ENCODE measurements at regions not wholly inside any gene's neighbourhood (a gene's known extent, or its start where the extent isn't known, plus 50 kb on each side); places are given as distances from the start of the nearest gene placed in this dataset.
"Not testable (repeated sequence)": the region's sequence is repeated elsewhere in the genome, so short reads cannot be mapped to it uniquely, and the experiment has no call there.

DNA sequence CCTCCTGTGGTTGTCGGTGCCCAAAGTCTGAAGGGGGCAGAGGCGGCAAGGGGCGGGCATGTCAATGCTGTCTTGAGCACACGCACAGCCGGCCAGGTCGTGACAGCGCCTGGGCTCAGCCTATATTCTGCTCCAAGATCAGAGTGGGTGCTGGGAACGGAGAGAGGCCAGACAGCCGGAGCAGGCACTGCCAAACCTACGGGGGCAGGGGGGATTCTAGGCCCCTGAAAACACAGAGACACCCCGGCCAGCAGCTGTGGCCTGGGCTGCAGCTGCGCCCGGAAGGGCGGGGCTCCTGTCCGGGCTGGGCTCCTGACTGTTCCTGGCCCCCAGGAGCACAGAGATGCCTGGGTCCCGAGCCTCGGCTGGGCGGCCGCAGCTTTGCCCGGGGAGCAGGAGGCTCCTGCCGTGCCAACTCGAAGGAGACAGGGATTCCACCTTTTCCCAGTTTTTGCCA, 2662.9 kb upstream of the PCDH20 start:
- H3K9me3 ChIP-seq (replicated peaks in 1 of 11) = peaks cover 0 to 30% (median 14%) of the 10 kb centered on the region in 11 experiments; a peak in 15 of 22 replicates
- TF ChIP-seq Cebpa-rat (IDR thresholded peaks at IDR 0.05) = no peak
- no peaks in the 10 kb centered on the region for H3K4me1 ChIP-seq
- H3K9ac ChIP-seq = no peak overlapping the region
- no peak overlapping the region for H3K4me3 ChIP-seq
- no peak overlapping the region for H3K4me2 ChIP-seq
- H3K27me3 ChIP-seq = no peaks in the 10 kb centered on the region
- H4K20me1 ChIP-seq = no peaks in the 10 kb centered on the region
- no peak overlapping the region for H3K27ac ChIP-seq
- no peaks in the 10 kb centered on the region for H3K36me3 ChIP-seq

DNA sequence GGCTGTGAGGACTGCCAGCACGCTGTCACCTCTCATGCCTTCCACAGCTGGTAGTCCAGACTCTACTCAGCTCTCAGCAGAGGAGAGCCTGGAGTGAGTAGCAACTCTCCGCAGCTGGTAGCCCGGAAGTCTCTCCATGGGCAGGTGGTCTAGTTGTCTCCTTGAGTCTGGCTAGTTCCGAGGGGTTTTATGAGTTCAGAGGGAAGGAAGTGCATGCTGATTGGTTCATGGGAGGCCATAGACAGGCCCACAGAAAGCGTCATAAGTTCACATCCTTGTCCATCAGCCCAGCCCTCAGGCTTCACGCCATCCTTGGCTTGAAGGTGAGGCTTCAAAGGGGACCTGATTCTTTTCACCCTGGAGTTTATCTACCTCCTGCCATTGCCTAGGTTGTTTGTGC, 2662.4 kb upstream of the PCDH20 start:
- no peaks in the 10 kb centered on the region for H3K27me3 ChIP-seq
- H3K4me2 ChIP-seq = no peak overlapping the region
- TF ChIP-seq Cebpa-rat (IDR thresholded peaks at IDR 0.05) = no peak
- H3K4me3 ChIP-seq = no peak overlapping the region
- no peaks in the 10 kb centered on the region for H4K20me1 ChIP-seq
- peaks cover 0 to 30% (median 14%) of the 10 kb centered on the region in 11 experiments; a peak in 15 of 22 replicates for H3K9me3 ChIP-seq (replicated peaks in 1 of 11)
- H3K36me3 ChIP-seq = no peaks in the 10 kb centered on the region
- H3K4me1 ChIP-seq = no peaks in the 10 kb centered on the region
- H3K27ac ChIP-seq = no peak overlapping the region
- H3K9ac ChIP-seq = no peak overlapping the region

DNA sequence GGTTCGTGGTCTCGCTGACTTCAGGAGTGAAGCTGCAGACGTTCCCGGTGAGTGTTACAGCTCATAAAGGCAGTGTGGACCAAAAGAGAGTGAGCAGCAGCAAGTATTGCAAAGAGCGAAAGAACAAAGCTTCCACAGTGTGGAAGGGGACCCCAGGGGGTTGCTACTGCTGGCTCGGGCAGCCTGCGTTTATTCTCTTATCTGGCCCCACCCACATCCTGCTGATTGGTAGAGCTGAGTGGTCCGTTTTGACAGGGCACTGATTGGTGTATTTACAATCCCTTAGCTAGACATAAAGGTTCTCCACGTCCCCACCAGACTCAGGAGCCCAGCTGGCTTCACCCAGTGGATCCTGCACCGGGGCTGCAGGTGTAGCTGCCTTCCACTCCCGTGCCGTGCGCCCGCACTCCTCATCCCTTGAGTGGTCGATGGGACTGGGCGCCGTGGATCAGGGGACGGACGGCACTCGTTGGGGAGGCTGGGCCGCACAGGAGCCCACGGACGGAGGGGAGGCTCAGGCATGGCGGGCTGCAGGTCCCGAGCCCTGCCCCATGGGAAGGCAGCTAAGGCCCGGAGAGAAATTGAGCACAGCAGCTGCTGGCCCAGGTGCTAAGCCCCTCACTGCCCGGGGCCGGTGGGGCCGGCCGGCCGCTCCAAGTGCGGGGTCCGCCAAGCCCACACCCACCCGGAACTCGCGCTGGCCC, 2661.6 kb upstream of the PCDH20 start:
- Histone ChIP-seq H3K9me3 (replicated peaks in 1 of 11) (peaks cover 0 to 30% (median 14%) of the 10 kb centered on the region in 11 experiments; a peak in 15 of 22 replicates), H3K4me2 (peak overlapping the region in 4 of 11 experiments; percentile 6 to 32 (median 17); a peak in 4 of 22 replicates)
- not testable (repeated sequence) for H3K36me3 ChIP-seq, H3K4me3 ChIP-seq, H3K27me3 ChIP-seq, H3K27ac ChIP-seq, H3K9ac ChIP-seq, H3K4me1 ChIP-seq, H4K20me1 ChIP-seq

DNA sequence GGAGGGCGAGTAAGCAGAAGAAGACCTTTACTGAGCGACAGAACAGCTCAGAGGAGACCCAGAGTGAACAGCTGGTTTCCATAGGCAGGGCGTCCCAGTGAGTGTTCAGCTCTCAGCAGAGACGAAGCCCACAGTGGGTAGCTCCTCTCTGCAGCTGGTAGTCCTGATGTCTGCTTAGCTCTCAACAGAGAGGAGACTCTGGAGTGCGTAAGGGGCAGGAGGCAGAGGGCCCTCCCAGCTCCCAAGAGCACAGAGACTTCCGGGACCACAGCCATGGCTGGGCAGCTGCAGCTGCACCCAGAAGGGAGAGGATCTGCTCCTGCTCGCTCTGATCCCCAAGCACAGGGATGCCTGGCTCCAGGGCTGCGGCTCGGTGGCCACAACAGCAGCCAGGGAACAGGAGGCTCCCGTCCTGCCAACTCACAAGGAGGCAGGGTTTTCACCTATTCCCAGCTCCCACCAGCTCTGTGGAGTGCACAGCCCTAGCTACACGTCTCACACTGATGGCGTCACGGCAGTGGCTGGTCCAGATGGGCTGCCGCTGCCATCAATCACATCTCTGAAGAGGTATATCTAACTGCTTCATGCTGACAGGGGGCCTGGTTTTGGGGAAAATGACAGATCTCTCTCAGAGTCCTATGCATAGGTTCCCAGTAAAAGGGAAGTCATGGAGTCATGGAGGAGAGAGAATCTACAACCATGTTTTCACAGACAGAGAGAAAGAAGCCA, 2660.1 kb upstream of the PCDH20 start:
- no peaks in the 10 kb centered on the region for H3K27me3 ChIP-seq
- H3K4me2 ChIP-seq = no peak overlapping the region
- H3K36me3 ChIP-seq = no peaks in the 10 kb centered on the region
- H3K9me3 ChIP-seq (replicated peaks in 1 of 11) = peaks cover 0 to 30% (median 14%) of the 10 kb centered on the region in 11 experiments; a peak in 15 of 22 replicates
- no peak overlapping the region for H3K27ac ChIP-seq
- no peaks in the 10 kb centered on the region for H4K20me1 ChIP-seq
- H3K4me3 ChIP-seq = no peak overlapping the region
- TF ChIP-seq Cebpa-rat (IDR thresholded peaks at IDR 0.05) = no peak
- no peak overlapping the region for H3K9ac ChIP-seq
- no peaks in the 10 kb centered on the region for H3K4me1 ChIP-seq

DNA sequence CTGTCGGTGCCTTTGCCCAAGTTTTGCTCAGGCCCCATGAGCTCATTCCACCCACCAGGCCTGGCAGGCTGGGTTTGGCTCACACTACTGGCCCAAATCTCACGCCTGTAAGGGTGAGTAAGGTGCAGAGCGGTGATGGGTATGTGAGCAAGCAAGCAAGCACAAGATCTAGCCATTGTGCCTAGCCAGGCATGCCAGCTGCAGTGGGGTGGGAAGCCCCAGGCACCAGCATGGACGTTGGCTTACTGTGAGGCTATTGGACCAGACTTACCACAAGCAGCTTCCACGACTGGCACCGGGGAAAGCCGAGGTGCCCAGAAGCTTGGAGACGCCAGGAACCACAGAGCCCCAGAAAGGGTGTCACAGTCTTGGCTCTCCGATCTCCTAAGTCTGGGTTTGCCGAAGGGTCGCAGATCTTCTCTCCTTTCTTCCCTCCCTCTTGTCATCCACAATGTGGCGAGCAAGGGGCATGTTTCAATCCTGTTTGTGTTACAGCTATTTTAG, 2659.4 kb upstream of the PCDH20 start:
- no peak overlapping the region for H3K9ac ChIP-seq
- no peak overlapping the region for H3K4me3 ChIP-seq
- H4K20me1 ChIP-seq = no peaks in the 10 kb centered on the region
- TF ChIP-seq Cebpa-rat (IDR thresholded peaks at IDR 0.05) = no peak
- no peak overlapping the region for H3K4me2 ChIP-seq
- H3K9me3 ChIP-seq (replicated peaks in 1 of 11) = peaks cover 0 to 30% (median 14%) of the 10 kb centered on the region in 11 experiments; a peak in 15 of 22 replicates
- H3K4me1 ChIP-seq = no peaks in the 10 kb centered on the region
- no peak overlapping the region for H3K27ac ChIP-seq
- no peaks in the 10 kb centered on the region for H3K36me3 ChIP-seq
- no peaks in the 10 kb centered on the region for H3K27me3 ChIP-seq

GRCh38 chr13:64073203-64073602, 2657.6 kb upstream of the PCDH20 start:
- Histone ChIP-seq H3K9ac (no peak overlapping the region), H3K4me2 (no peak overlapping the region)

DNA sequence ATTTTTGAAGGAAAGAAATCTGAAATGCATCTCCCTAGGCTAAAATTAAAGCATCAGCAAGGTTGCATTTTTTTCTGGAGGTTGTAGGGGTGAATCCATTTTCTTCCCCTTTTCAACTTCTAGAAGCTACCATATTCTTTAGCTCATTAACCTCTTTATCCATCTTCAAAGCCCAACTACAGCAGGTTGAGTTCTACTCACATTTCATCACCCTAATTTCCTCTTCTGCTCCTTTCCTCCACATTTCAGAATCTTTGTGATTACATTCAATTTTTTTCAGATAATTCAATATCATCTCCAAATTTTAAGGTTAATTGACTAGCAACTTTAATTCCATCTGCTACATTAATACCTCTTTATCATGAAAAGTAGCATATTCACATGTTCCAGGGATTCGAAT, 2655.7 kb upstream of the PCDH20 start:
- H4K20me1 ChIP-seq = no peaks in the 10 kb centered on the region
- H3K27ac ChIP-seq = no peak overlapping the region
- no peak overlapping the region for H3K4me3 ChIP-seq
- no peaks in the 10 kb centered on the region for H3K36me3 ChIP-seq
- no peaks in the 10 kb centered on the region for H3K27me3 ChIP-seq
- no peak for TF ChIP-seq Cebpa-rat (IDR thresholded peaks at IDR 0.05)
- H3K4me1 ChIP-seq = 0 out of 20 replicates have a peak, but pooled peaks cover 0 to 4% (median 0%) of the 10 kb centered on the region in 10 experiments
- H3K9me3 ChIP-seq (replicated peaks in 1 of 11) = peaks cover 0 to 8% (median 0%) of the 10 kb centered on the region in 11 experiments; a peak in 3 of 22 replicates
- no peak overlapping the region for H3K9ac ChIP-seq
- no peak overlapping the region for H3K4me2 ChIP-seq

More at GRCh38 chr13:64073203-64073602, 2657.6 kb upstream of the PCDH20 start:
- Histone ChIP-seq H4K20me1 (no peaks in the 10 kb centered on the region), H3K4me1 (no peaks in the 10 kb centered on the region), H3K27ac (no peak overlapping the region), H3K27me3 (no peaks in the 10 kb centered on the region), H3K9me3 (replicated peaks in 1 of 11) (peaks cover 0 to 25% (median 12%) of the 10 kb centered on the region in 11 experiments; a peak in 14 of 22 replicates), H3K36me3 (no peaks in the 10 kb centered on the region), H3K4me3 (no peak overlapping the region)
- no peak for TF ChIP-seq Cebpa-rat (IDR thresholded peaks at IDR 0.05)

- no peaks in the 10 kb centered on the region for H4K20me1 ChIP-seq
- 0 out of 20 replicates have a peak, but pooled peaks cover 0 to 4% (median 0%) of the 10 kb centered on the region in 10 experiments for H3K4me1 ChIP-seq
- no peak overlapping the region for H3K4me2 ChIP-seq
- no peak overlapping the region for H3K4me3 ChIP-seq
- no peaks in the 10 kb centered on the region for H3K9me3 ChIP-seq (replicated peaks in 1 of 11)
- H3K27ac ChIP-seq = no peak overlapping the region
- no peaks in the 10 kb centered on the region for H3K36me3 ChIP-seq
- H3K9ac ChIP-seq = no peak overlapping the region
- TF ChIP-seq Cebpa-rat (IDR thresholded peaks at IDR 0.05) = no peak
- no peaks in the 10 kb centered on the region for H3K27me3 ChIP-seq
These were observed 2654.2 kb upstream of the PCDH20 start for GRCh38 chr13:64069892-64070291.

DNA sequence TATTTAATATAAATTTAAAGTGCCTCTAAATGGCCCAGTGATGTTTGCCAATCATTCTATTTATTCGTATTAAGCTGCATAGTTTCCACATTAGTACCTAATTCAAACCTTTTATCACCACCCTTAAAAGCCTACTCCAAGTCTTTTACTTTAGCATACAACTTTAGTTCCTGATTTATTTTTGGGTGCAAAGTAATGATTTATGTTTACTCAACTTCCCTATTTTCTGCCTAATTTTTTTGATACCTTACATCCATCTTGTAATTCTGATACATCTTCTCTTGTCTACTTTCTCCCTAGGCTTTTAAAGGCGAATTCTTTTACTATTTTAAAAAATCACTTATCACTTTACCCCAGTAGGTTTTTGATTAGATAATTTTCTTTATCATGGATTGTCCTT, 2651.1 kb upstream of the PCDH20 start:
- Histone ChIP-seq H3K4me3 (no peak overlapping the region), H4K20me1 (no peaks in the 10 kb centered on the region), H3K4me2 (no peak overlapping the region), H3K27me3 (no peaks in the 10 kb centered on the region), H3K27ac (no peak overlapping the region), H3K36me3 (no peaks in the 10 kb centered on the region), H3K9me3 (replicated peaks in 1 of 11) (peaks cover 0 to 6% (median 0%) of the 10 kb centered on the region in 11 experiments; a peak in 1 of 22 replicates), H3K4me1 (0 out of 20 replicates have a peak, but pooled peaks cover 0 to 4% (median 0%) of the 10 kb centered on the region in 10 experiments), H3K9ac (no peak overlapping the region)
- no peak for TF ChIP-seq Cebpa-rat (IDR thresholded peaks at IDR 0.05)
